NK-92 (cell line): ENCODE measurements at regions not wholly inside any gene's neighbourhood (a gene's known extent, or its start where the extent isn't known, plus 50 kb on each side); places are given as distances from the start of the nearest gene placed in this dataset.

ENCODE experiments used
- DNase-seq: peaks from one replicate; lab custom pipeline; 2025; ENCODE audit not compliant: unreplicated experiment; lab: John Stamatoyannopoulos, UW

DNA sequence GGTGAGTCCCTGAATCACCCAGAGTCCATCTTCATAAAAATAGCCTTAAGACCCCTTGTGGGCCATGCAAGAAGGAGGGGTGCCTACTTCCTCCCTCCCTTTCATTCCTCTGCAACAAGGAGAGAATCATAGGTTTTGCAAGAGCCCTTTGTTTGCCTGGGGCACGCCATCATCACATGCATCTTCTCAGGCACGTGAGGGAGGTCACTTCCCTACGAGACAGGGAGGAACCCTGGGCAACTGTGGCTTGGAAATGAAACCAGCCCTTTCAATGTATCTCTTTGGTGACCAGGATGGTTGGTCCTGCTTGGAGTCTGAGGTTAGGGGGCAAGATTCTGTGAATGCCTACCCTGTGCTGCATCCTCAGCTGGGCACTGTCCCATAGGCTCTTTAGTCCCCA, 194.8 kb downstream of the MAFB start:
- no peak for DNase-seq

GRCh38 chr20:40493549-40493948, 195.5 kb downstream of the MAFB start:
- no peak for DNase-seq

- DNase-seq = no peak
Observed at GRCh38 chr20:40493071-40493470, 196.0 kb downstream of the MAFB start.

GRCh38 chr20:40491009-40491590, 197.9 kb downstream of the MAFB start:
- no peak for DNase-seq

- DNase-seq = no peak
Observed at GRCh38 chr20:40489886-40490285, 199.2 kb downstream of the MAFB start.

- DNase-seq = no peak
Observed at GRCh38 chr20:40488401-40488800, 200.6 kb downstream of the MAFB start.

DNA sequence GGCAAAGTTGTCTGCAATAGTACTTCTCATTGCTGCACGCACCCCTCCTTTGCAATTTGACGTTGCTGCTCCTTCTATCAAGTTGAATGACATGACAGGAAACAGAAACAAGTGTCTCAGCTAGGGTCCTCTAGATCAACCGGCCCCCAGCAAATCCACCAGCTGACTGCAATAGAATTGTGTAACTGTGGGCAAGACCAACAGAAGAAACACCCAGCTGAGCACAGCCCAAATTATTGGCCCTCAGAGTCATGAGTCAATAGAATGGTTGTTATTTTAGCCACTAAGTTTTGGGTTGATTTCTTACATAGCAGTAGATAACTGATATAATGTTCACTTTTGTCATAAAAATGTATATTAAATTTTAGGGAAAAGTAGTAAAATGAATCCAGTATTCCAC, 202.7 kb downstream of the MAFB start:
- DNase-seq = no peak

DNA sequence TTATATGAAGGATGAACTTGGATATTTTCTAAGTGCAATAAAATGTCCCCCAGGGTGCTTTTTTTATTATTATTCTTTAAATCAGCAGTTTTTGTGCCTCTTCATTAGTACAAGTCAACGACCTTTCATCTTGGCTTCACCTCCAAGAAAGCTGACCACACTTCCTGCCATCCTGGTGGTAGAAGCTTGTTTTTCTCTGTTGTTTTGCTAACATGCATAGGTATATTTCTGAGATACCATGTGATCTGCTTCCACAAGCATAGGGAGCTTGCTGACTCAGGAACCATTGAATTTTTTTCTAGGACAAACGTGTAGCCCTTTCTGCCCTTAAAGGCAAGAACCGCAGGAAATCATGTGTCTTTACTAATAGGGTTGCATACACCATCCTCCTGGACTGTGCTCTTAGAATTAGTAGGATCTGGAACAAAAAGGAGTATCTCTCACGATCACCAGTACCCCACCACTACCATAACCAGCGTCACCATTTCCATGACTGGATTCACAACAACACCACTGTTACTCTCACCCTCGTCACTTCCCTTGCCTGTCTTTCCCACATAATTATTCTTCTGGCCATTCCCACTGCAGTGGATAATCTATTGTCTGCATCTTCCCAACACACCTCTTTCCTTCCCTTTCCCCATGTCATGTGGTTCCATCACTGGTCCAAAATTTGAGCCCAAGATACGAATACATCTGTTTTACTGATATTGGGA, 207.1 kb downstream of the MAFB start:
- DNase-seq = no peak

- no peak for DNase-seq
Observed at GRCh38 chr20:40481337-40481736, 207.7 kb downstream of the MAFB start.

DNA sequence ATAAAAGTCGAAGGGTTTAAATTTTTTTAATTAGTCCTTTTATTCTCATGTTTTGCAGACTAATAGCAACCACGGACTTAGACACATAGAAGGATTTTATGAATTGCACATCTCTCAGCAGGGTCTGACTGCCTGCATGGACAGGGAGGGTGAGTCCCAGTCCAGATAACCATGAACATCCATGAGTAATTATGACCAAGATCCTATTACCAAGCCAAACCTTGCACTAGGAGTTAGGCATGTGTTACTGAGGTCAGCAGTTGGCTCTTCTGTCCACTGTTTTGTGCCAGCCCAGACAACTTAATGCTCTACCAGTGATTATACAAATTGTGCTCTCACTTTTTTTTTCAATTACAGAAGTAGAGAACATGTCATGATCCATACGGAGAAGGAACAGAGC, 211.2 kb downstream of the MAFB start:
- no peak for DNase-seq

- no peak for DNase-seq
Observed at GRCh38 chr20:40476461-40476860, 212.6 kb downstream of the MAFB start.

- no peak for DNase-seq
Observed at GRCh38 chr20:40472905-40473304, 216.1 kb downstream of the MAFB start.

DNA sequence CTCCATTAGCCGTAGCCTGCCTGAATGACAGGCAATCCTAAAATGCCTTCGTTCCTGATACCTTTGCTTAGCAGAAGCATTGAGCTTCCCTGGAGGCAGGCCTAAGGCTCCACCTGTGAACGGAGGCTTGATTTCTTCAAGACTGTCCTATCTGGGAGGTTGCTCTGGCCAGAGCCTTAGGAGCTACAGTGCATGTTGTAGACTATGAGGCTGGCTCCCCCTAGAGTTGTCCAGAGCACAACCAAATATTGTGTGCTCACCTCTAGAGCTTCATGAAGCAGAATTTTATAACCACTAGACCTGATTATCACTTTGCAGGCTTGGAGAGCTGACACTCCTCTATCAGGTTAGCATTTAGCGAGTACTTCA, 217.8 kb downstream of the MAFB start:
- no peak for DNase-seq

DNA sequence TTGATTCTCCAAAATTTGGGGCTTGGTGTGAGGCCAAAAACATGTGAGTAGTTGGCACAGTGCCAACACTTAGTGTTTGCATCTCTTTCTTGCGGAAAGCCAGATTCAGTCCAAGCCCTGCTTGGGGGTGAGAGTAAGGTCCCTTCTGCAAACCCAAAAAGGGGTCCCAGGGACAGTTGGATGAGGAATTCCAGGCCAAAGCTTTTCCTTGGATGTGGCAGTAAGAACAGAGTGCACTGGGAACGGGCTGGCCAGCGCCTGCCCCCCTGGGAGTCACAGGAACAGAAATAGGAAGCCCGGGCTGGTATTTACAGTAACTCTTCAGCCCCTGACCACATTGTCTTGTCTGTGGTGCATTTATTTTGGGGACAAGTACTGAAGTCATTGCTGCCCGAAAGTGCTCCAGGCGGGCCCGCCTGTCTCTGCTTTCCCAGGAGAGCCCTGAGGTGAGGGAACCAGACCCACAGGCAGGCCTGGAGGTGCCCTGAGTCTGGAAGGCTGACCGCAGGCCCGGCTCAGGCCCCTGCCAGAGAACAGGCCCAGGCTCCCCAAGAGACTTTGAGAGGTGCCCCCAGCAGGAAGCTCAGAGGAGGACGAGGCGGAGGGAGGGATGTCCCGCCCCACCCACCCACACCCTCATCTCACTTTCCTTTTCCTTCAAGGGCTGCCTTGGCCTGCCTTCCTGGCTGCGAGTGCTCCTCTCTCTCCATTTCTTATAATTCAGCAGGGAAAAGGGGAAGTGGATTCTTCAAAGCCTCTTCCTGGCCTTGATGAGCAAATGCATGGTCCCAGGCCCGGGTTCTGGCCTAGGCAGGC, 218.4 kb downstream of the MAFB start:
- DNase-seq = no peak

GRCh38 chr20:40468759-40469158, 220.3 kb downstream of the MAFB start:
- DNase-seq = no peak

GRCh38 chr20:40467703-40468411, 221.2 kb downstream of the MAFB start:
- no peak for DNase-seq

DNA sequence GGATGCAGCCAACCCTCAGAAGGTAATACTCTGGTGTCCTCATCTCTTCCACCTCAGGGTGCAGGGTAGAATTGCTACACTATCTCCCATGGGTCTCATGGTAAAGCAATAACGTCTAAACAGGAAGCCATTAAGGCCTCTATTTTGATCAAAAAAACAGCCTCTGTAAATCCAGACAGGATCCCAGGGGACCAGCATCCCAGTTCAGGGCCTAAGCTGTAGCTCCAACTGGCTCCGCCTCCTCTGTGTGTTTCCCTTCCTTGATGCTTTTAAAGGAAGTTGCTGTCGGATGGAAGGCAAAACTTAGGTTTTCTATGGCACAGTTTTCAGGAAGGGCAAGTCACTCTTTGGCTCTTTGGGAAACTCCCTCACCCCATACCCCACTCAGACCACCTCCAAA, 222.0 kb downstream of the MAFB start:
- DNase-seq = no peak

- no peak for DNase-seq
Observed at GRCh38 chr20:40464731-40465208, 224.3 kb downstream of the MAFB start.

GRCh38 chr20:40463171-40463570, 225.9 kb downstream of the MAFB start:
- no peak for DNase-seq

GRCh38 chr20:40462566-40462965, 226.5 kb downstream of the MAFB start:
- no peak for DNase-seq

DNA sequence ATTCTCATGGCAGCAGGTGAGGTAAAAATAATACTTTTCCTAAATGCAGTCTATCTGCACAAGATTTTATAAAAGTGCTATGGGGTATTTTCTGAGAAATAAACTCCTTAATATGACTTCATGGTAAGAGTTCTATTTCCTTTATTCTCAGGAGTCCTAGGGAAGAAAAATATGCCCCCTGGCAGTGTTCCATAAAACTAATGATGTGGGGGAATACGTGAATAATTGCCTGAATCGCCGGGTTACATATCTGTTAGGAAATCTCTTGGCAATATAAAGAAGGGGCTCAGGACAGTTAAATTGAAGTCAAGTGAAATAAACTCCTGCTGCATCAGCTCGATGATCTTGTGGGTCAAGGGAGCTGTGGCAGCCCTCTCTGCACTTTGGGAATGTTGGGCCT, 229.7 kb downstream of the MAFB start:
- DNase-seq = no peak

DNA sequence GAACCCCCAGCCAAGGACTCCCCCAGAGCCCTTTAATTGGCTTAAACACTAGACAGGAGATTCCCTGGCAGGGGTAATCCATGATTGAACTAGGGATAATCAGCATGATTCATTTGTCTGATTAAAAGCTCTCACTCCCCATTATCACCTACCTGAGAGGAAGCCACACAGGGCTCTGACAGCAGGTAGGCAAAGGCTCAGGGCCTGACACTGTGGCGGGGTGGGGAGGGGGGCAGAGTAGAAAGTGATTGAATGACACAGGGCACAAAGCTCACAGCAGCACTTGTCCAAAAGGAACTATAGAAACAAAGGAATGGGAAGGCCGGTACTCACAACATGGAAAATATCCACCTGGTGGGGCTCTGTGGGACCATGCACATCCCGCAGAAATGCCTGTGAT, 231.6 kb downstream of the MAFB start:
- DNase-seq = no peak
